ENCODE measurements at regions not wholly inside any gene's neighbourhood (a gene's known extent, or its start where the extent isn't known, plus 50 kb on each side); places are given as distances from the start of the nearest gene placed in this dataset.
"Not testable (repeated sequence)": the region's sequence is repeated elsewhere in the genome, so short reads cannot be mapped to it uniquely, and the experiment has no call there.

- in situ Hi-C loops (cut with HindIII; ENCODE audit: low pct_unique_long_range_greater_than_20kb, low sequenced_read_pairs) = no loop called here
- DNase-seq (ENCODE audit: low read depth, low spot score) = no peak
Measured at GRCh38 chr2:20499387-20499786, 52.5 kb downstream of the RHOB start.

- peak; percentile 38 for DNase-seq (ENCODE audit: low read depth, low spot score)
- in situ Hi-C loops (cut with HindIII; ENCODE audit: low pct_unique_long_range_greater_than_20kb, low sequenced_read_pairs) = no loop called here
Measured at GRCh38 chr2:20501974-20502373, 55.1 kb downstream of the RHOB start.

- DNase-seq (ENCODE audit: low read depth, low spot score); in situ Hi-C loops (cut with HindIII; ENCODE audit: low pct_unique_long_range_greater_than_20kb, low sequenced_read_pairs): not testable (repeated sequence)
Measured at GRCh38 chr2:20502496-20502895, 55.6 kb downstream of the RHOB start.

- in situ Hi-C loops (cut with HindIII; ENCODE audit: low pct_unique_long_range_greater_than_20kb, low sequenced_read_pairs) = no loop called here
- peak; percentile 15 for DNase-seq (ENCODE audit: low read depth, low spot score)
Measured at GRCh38 chr2:20504174-20504573, 57.3 kb downstream of the RHOB start.

- peak; percentile 14 for DNase-seq (ENCODE audit: low read depth, low spot score)
Measured at GRCh38 chr2:20506201-20506685, 59.4 kb downstream of the RHOB start.

GRCh38 chr2:20507166-20507692 lies 60.4 kb downstream of the RHOB start:
- DNase-seq (ENCODE audit: low read depth, low spot score) = peak; percentile 54
- in situ Hi-C loops (cut with HindIII; ENCODE audit: low pct_unique_long_range_greater_than_20kb, low sequenced_read_pairs) = no loop called here

More at GRCh38 chr2:20506201-20506685, 59.4 kb downstream of the RHOB start:
- in situ Hi-C loops (cut with HindIII; ENCODE audit: low pct_unique_long_range_greater_than_20kb, low sequenced_read_pairs) = no loop called here

- DNase-seq (ENCODE audit: low read depth, low spot score) = no peak
- in situ Hi-C loops (cut with HindIII; ENCODE audit: low pct_unique_long_range_greater_than_20kb, low sequenced_read_pairs) = no loop called here
Measured at GRCh38 chr2:20507711-20508110, 60.8 kb downstream of the RHOB start.

GRCh38 chr2:20509301-20509769 lies 62.5 kb downstream of the RHOB start:
- in situ Hi-C loops (cut with HindIII; ENCODE audit: low pct_unique_long_range_greater_than_20kb, low sequenced_read_pairs) = no loop called here
- DNase-seq (ENCODE audit: low read depth, low spot score) = no peak

- peak; percentile 16 for DNase-seq (ENCODE audit: low read depth, low spot score)
- in situ Hi-C loops (cut with HindIII; ENCODE audit: low pct_unique_long_range_greater_than_20kb, low sequenced_read_pairs) = no loop called here
Measured at GRCh38 chr2:20509770-20510490, 63.1 kb downstream of the RHOB start.

GRCh38 chr2:20511130-20511529 lies 64.3 kb downstream of the RHOB start:
- DNase-seq (ENCODE audit: low read depth, low spot score) = no peak
- in situ Hi-C loops (cut with HindIII; ENCODE audit: low pct_unique_long_range_greater_than_20kb, low sequenced_read_pairs) = no loop called here

GRCh38 chr2:20512061-20512605 lies 65.3 kb downstream of the RHOB start:
- in situ Hi-C loops (cut with HindIII; ENCODE audit: low pct_unique_long_range_greater_than_20kb, low sequenced_read_pairs) = no loop called here
- DNase-seq (ENCODE audit: low read depth, low spot score) = no peak

GRCh38 chr2:20513946-20514345 lies 67.1 kb downstream of the RHOB start:
- in situ Hi-C loops (cut with HindIII; ENCODE audit: low pct_unique_long_range_greater_than_20kb, low sequenced_read_pairs) = no loop called here
- no peak for DNase-seq (ENCODE audit: low read depth, low spot score)

GRCh38 chr2:20514596-20515269 lies 67.9 kb downstream of the RHOB start:
- no peak for DNase-seq (ENCODE audit: low read depth, low spot score)
- in situ Hi-C loops (cut with HindIII; ENCODE audit: low pct_unique_long_range_greater_than_20kb, low sequenced_read_pairs) = no loop called here

- DNase-seq (ENCODE audit: low read depth, low spot score) = no peak
- in situ Hi-C loops (cut with HindIII; ENCODE audit: low pct_unique_long_range_greater_than_20kb, low sequenced_read_pairs) = no loop called here
Measured at GRCh38 chr2:20515290-20516220, 68.7 kb downstream of the RHOB start.

- in situ Hi-C loops (cut with HindIII; ENCODE audit: low pct_unique_long_range_greater_than_20kb, low sequenced_read_pairs) = no loop called here
Measured at GRCh38 chr2:20516291-20516645, 69.4 kb downstream of the RHOB start.

GRCh38 chr2:20516646-20517341 lies 69.9 kb downstream of the RHOB start:
- peak; percentile 81 for DNase-seq (ENCODE audit: low read depth, low spot score)
- in situ Hi-C loops (cut with HindIII; ENCODE audit: low pct_unique_long_range_greater_than_20kb, low sequenced_read_pairs) = no loop called here

More at GRCh38 chr2:20516291-20516645, 69.4 kb downstream of the RHOB start:
- DNase-seq (ENCODE audit: low read depth, low spot score) = no peak

GRCh38 chr2:20519309-20519708 lies 72.4 kb downstream of the RHOB start:
- no peak for DNase-seq (ENCODE audit: low read depth, low spot score)
- in situ Hi-C loops (cut with HindIII; ENCODE audit: low pct_unique_long_range_greater_than_20kb, low sequenced_read_pairs) = no loop called here
